Keratinocyte (primary cell): ENCODE measurements at regions not wholly inside any gene's neighbourhood (a gene's known extent, or its start where the extent isn't known, plus 50 kb on each side); places are given as distances from the start of the nearest gene placed in this dataset.

Experiments used
- DNase-seq: peaks from one replicate; pipeline ENCODE4 v3.0.0-alpha.2; 2011; ENCODE audit warnings: low read depth, missing footprints, low spot score
- FAIRE-seq: peaks from 2 replicates; lab custom pipeline; 2011; peaks lifted over from hg19 to GRCh38; lab: Jason Lieb, UNC
- H2AFZ ChIP-seq: 2 replicates; pipeline ENCODE4 v1.6.0; 2012; ENCODE audit warnings: low read length, control low read depth, inconsistent platforms; ENCODE audit not compliant: control insufficient read depth
- H3K27ac ChIP-seq: 2 replicates; pipeline ENCODE4 v1.5.1; 2011; ENCODE audit warnings: low read length; ENCODE audit not compliant: control insufficient read depth, insufficient read depth
- H3K27me3 ChIP-seq: 3 replicates; pipeline ENCODE4 v1.6.0; 2011; ENCODE audit warnings: low read length; ENCODE audit not compliant: control insufficient read depth, insufficient read depth; ENCODE audit errors: extremely low read depth
- H3K36me3 ChIP-seq, 2 experiments: 2 replicates in 1 of 2; 3 replicates in 1 of 2; pipeline ENCODE4 v1.5.1; 2011; ENCODE audit warnings: low read length in 2 of 2, mild to moderate bottlenecking in 1 of 2; ENCODE audit not compliant: control insufficient read depth in 2 of 2, insufficient read depth in 2 of 2; ENCODE audit errors: extremely low read depth in 1 of 2
- H3K4me1 ChIP-seq: 3 replicates; pipeline ENCODE4 v1.5.1; 2011; ENCODE audit warnings: low read length; ENCODE audit not compliant: control insufficient read depth, insufficient read depth; ENCODE audit errors: extremely low read depth
- H3K4me2 ChIP-seq: 3 replicates; pipeline ENCODE4 v1.6.0; 2011; ENCODE audit warnings: low read depth, low read length; ENCODE audit not compliant: control insufficient read depth, insufficient read depth; ENCODE audit errors: extremely low read depth
- H3K4me3 ChIP-seq, 3 experiments: fragments of 200-600 bp in 1 of 3; sonication (generic) in 1 of 3; 2 replicates in 2 of 3; 3 replicates in 1 of 3; pipeline ENCODE4 v1.5.1; 2011 to 2016; ENCODE audit warnings: low read length in 3 of 3, mild to moderate bottlenecking in 3 of 3, control low read depth in 2 of 3, inconsistent platforms in 1 of 3, low read depth in 1 of 3, mixed read lengths in 1 of 3, mixed run types in 1 of 3, moderate library complexity in 1 of 3; ENCODE audit not compliant: control insufficient read depth in 2 of 3, insufficient read depth in 2 of 3; ENCODE audit errors: extremely low read depth in 1 of 3
- H3K79me2 ChIP-seq: 2 replicates; pipeline ENCODE4 v1.6.0; 2012; ENCODE audit warnings: low read length; ENCODE audit not compliant: control insufficient read depth, insufficient read depth
- H3K9ac ChIP-seq: 3 replicates; pipeline ENCODE4 v1.6.0; 2011; ENCODE audit warnings: low read length; ENCODE audit not compliant: control insufficient read depth, insufficient read depth; ENCODE audit errors: extremely low read depth
- H3K9me1 ChIP-seq: 3 replicates; pipeline ENCODE4 v1.6.0; 2011; ENCODE audit warnings: low read length; ENCODE audit not compliant: control insufficient read depth, insufficient read depth; ENCODE audit errors: extremely low read depth
- H3K9me3 ChIP-seq: 2 replicates; pipeline ENCODE4 v1.5.1; 2012; ENCODE audit warnings: low read depth, low read length; ENCODE audit not compliant: control insufficient read depth
- H4K20me1 ChIP-seq: 3 replicates; pipeline ENCODE4 v1.6.0; 2011; ENCODE audit warnings: low read length; ENCODE audit not compliant: control insufficient read depth, insufficient read depth; ENCODE audit errors: extremely low read depth
- EZH2 ChIP-seq: IDR thresholded peaks from one replicate; pipeline ENCODE4 v1.6.1; 2012; ENCODE audit warnings: inconsistent platforms, mild to moderate bottlenecking, low read length, moderate library complexity
- dilution Hi-C: fragments of 300-500 bp; cut with MboI; formaldehyde crosslinking; loops from one replicate; pipeline ENCODE4 v1.7.0; 2020; ENCODE audit warnings: low sequenced_read_pairs; ENCODE audit not compliant: extremely low pct_ligation_motif_present
- TF ChIP-seq, protein P1 (sequence below), 3 experiments: IDR thresholded peaks in 1 of 3; conservative IDR thresholded peaks in 1 of 3; optimal IDR thresholded peaks in 1 of 3; 2 replicates in 2 of 3; 3 replicates in 1 of 3; pipeline versions ENCODE3 to v1.5.1; 2011; ENCODE audit warnings: low read length in 3 of 3, mild to moderate bottlenecking in 3 of 3, moderate library complexity in 2 of 3, control low read depth in 1 of 3, inconsistent platforms in 1 of 3; ENCODE audit not compliant: insufficient read depth in 2 of 3; ENCODE audit errors: extremely low read depth in 1 of 3

GRCh38 chr10:78645975-78646374 lies 422.8 kb upstream of the ZMIZ1 start:
- no peaks in the 10 kb centered on the region for H3K4me1 ChIP-seq
- H3K9me3 ChIP-seq = no peaks in the 10 kb centered on the region
- no peak overlapping the region for H3K4me3 ChIP-seq
- no peak overlapping the region for H3K9ac ChIP-seq
- no peak overlapping the region for H3K27ac ChIP-seq
- no peaks in the 10 kb centered on the region for H3K36me3 ChIP-seq
- H3K27me3 ChIP-seq = peaks cover 6% of the 10 kb centered on the region
- dilution Hi-C loops = no loop called here
- DNase-seq (no peak), FAIRE-seq (no peak)
- no peak overlapping the region for H3K4me2 ChIP-seq
- no peaks in the 10 kb centered on the region for H4K20me1 ChIP-seq
- TF ChIP-seq, protein P1, sequence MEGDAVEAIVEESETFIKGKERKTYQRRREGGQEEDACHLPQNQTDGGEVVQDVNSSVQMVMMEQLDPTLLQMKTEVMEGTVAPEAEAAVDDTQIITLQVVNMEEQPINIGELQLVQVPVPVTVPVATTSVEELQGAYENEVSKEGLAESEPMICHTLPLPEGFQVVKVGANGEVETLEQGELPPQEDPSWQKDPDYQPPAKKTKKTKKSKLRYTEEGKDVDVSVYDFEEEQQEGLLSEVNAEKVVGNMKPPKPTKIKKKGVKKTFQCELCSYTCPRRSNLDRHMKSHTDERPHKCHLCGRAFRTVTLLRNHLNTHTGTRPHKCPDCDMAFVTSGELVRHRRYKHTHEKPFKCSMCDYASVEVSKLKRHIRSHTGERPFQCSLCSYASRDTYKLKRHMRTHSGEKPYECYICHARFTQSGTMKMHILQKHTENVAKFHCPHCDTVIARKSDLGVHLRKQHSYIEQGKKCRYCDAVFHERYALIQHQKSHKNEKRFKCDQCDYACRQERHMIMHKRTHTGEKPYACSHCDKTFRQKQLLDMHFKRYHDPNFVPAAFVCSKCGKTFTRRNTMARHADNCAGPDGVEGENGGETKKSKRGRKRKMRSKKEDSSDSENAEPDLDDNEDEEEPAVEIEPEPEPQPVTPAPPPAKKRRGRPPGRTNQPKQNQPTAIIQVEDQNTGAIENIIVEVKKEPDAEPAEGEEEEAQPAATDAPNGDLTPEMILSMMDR (optimal IDR thresholded peaks at IDR 0.05 in 1 of 3, IDR thresholded peaks at IDR 0.05 in 1 of 3, conservative IDR thresholded peaks at IDR 0.05 in 1 of 3; ENCODE audit: extremely low read depth in 1 of 3, insufficient read depth in 2 of 3, low read length in 3 of 3) = no peak
- no peak for TF ChIP-seq EZH2
- H3K79me2 ChIP-seq = no peaks in the 10 kb centered on the region
- H3K9me1 ChIP-seq = no peaks in the 10 kb centered on the region
- H2AFZ ChIP-seq = no peak overlapping the region

DNA sequence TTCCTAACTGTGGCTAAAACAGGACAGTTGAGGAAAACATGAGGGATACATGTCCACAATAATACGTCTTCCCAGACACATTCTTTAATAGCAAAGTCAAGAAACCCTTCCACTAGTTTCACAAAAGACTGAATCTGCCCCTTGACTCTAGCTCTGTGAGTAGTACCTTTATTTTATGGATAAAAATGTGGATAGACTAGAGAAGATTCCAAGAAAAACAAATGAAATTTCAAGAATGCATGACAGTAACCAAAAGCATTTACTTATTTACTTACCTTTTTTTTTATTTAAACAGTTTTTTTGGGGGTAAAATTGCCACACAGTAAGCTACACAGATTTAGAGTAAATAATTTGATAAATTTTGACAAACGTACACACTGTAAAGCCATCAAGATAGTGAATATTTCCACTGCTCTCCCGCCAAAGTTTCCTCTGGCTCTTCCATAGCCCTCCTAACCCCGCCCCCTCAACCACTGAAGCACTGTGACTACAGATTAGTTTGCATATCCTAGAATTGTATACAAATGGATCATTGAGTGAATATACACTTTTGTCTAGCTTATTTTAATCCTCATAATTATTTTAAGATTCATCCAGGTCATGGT lies 420.4 kb upstream of the ZMIZ1 start:
- Histone ChIP-seq H3K4me3 (no peak overlapping the region), H3K9me3 (no peaks in the 10 kb centered on the region), H2AFZ (no peak overlapping the region), H3K4me1 (no peaks in the 10 kb centered on the region), H4K20me1 (no peaks in the 10 kb centered on the region), H3K79me2 (no peaks in the 10 kb centered on the region), H3K9ac (no peak overlapping the region), H3K27ac (no peak overlapping the region), H3K9me1 (no peaks in the 10 kb centered on the region), H3K4me2 (no peak overlapping the region), H3K36me3 (no peaks in the 10 kb centered on the region), H3K27me3 (no peaks in the 10 kb centered on the region)
- TF ChIP-seq, protein P1 (optimal IDR thresholded peaks at IDR 0.05 in 1 of 3, IDR thresholded peaks at IDR 0.05 in 1 of 3, conservative IDR thresholded peaks at IDR 0.05 in 1 of 3; ENCODE audit: extremely low read depth in 1 of 3, insufficient read depth in 2 of 3, low read length in 3 of 3) = no peak
- TF ChIP-seq EZH2 = no peak
- DNase-seq = no peak
- FAIRE-seq = no peak
- dilution Hi-C loops = no loop called here
